Mesothelial cell of epicardium (in vitro differentiated cells): ENCODE measurements at regions not wholly inside any gene's neighbourhood (a gene's known extent, or its start where the extent isn't known, plus 50 kb on each side); places are given as distances from the start of the nearest gene placed in this dataset.

ENCODE experiments used
- DNase-seq, 2 experiments: peaks; one replicate each; pipeline ENCODE4 v3.0.0; 2021; ENCODE audit warnings: low spot score in 2 of 2; ENCODE audit not compliant: unreplicated experiment in 2 of 2
- H3K27ac Mint-ChIP-seq: 2 replicates; pipeline ENCODE4 v1.8.0; 2021; ENCODE audit warnings: mixed read lengths
- H3K27me3 Mint-ChIP-seq: 2 replicates; pipeline ENCODE4 v1.8.0; 2021; ENCODE audit warnings: low read depth, mixed read lengths
- H3K36me3 Mint-ChIP-seq: 2 replicates; pipeline ENCODE4 v1.8.0; 2021; ENCODE audit warnings: mixed read lengths
- H3K4me1 Mint-ChIP-seq: 2 replicates; pipeline ENCODE4 v1.8.0; 2021; ENCODE audit warnings: mixed read lengths
- H3K4me3 Mint-ChIP-seq: 2 replicates; pipeline ENCODE4 v1.8.0; 2021; ENCODE audit warnings: mild to moderate bottlenecking, moderate library complexity, mixed read lengths
- H3K9me3 Mint-ChIP-seq: 2 replicates; pipeline ENCODE4 v1.8.0; 2021; ENCODE audit warnings: mixed read lengths
- TF ChIP-seq, protein P1 (sequence below): fragments of 200-600 bp; sonication (generic); IDR thresholded peaks from one replicate; pipeline ENCODE4 v1.5.0; 2021; ENCODE audit warnings: antibody characterized with exemption; ENCODE audit not compliant: unreplicated experiment

DNA sequence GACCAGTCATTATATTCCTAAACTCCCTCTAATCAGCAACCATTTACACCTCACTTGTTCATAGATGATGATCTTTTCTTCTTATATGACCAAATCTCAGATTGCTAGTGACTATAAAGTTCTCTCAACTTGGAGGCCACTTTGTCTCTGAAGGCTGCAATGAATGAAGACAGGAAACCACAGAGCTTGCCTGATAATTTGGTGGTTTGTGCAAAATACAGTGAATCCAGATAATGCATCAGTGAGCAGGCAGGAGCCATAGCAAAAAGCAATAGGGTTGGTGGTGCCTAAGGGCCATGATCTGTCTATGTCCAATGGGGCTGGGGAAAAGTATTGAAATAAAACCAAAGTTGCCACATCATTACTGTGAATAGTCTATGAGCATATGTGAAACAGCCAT, 123.8 kb upstream of the LRFN5 start:
- Mint-ChIP-seq H3K4me1 (no peaks in the 10 kb centered on the region), H3K27ac (no peak overlapping the region), H3K36me3 (no peaks in the 10 kb centered on the region), H3K27me3 (no peaks in the 10 kb centered on the region), H3K9me3 (no peaks in the 10 kb centered on the region), H3K4me3 (no peak overlapping the region)
- DNase-seq, result no peak
- TF ChIP-seq, protein P1, sequence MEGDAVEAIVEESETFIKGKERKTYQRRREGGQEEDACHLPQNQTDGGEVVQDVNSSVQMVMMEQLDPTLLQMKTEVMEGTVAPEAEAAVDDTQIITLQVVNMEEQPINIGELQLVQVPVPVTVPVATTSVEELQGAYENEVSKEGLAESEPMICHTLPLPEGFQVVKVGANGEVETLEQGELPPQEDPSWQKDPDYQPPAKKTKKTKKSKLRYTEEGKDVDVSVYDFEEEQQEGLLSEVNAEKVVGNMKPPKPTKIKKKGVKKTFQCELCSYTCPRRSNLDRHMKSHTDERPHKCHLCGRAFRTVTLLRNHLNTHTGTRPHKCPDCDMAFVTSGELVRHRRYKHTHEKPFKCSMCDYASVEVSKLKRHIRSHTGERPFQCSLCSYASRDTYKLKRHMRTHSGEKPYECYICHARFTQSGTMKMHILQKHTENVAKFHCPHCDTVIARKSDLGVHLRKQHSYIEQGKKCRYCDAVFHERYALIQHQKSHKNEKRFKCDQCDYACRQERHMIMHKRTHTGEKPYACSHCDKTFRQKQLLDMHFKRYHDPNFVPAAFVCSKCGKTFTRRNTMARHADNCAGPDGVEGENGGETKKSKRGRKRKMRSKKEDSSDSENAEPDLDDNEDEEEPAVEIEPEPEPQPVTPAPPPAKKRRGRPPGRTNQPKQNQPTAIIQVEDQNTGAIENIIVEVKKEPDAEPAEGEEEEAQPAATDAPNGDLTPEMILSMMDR, result no peak

DNA sequence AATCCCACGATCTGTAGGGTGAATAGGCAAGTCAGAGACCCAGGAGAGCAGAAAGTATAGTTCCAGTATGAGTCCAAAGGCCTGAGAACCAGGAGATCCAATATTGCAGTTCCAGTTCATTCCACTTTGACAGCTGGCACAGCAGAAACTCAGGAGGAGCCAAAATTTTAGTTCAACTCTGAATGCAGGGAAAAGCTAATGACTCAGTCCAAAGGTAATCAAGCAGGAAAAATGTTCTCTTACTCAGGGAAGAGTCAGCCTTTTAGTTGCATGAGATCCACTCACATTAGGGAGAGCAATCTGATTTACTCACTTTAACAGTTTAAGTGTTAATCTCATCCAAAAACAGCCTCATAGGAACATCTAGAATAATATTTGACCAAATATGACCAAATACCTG, 130.2 kb upstream of the LRFN5 start:
- Mint-ChIP-seq H3K4me1 (no peaks in the 10 kb centered on the region), H3K9me3 (peaks cover 7% of the 10 kb centered on the region)
- no peak for DNase-seq

GRCh38 chr14:41461380-41461779, 145.3 kb upstream of the LRFN5 start:
- Mint-ChIP-seq H3K4me1 (no peaks in the 10 kb centered on the region), H3K27me3 (no peaks in the 10 kb centered on the region), H3K4me3 (no peak overlapping the region), H3K27ac (no peak overlapping the region), H3K9me3 (no peaks in the 10 kb centered on the region), H3K36me3 (no peaks in the 10 kb centered on the region)
- DNase-seq, result no peak
- TF ChIP-seq, protein P1, result no peak

More for the DNA sequence above, 130.2 kb upstream of the LRFN5 start:
- Mint-ChIP-seq H3K4me3 (no peak overlapping the region), H3K27ac (no peak overlapping the region), H3K36me3 (peaks cover 3% of the 10 kb centered on the region), H3K27me3 (no peaks in the 10 kb centered on the region)
- TF ChIP-seq, protein P1, result no peak

GRCh38 chr14:41457393-41457792, 149.3 kb upstream of the LRFN5 start:
- Mint-ChIP-seq H3K27me3 (no peaks in the 10 kb centered on the region), H3K4me1 (no peaks in the 10 kb centered on the region), H3K27ac (no peak overlapping the region), H3K36me3 (no peaks in the 10 kb centered on the region), H3K4me3 (no peak overlapping the region), H3K9me3 (peaks cover 7% of the 10 kb centered on the region)
- no peak for DNase-seq
- TF ChIP-seq, protein P1, result no peak

DNA sequence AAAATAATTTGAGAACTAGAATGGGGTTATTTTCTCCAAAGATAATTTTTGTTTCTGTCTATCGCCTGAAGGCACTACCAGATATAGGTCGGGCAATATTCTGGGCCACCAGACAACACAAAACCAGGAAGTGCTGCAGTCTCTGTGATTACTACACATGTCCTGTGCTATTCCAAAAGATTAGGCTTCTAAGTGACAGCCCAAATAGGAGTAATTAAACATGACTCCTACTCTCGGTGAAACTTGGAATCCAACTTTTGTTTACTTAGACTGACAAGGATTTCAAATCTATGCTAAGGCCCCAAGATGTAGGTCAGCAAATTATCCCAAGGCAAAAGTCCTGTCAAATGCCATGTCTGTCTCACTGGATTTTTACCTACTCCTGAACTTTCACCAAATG, 157.6 kb upstream of the LRFN5 start:
- H3K27me3 Mint-ChIP-seq, result no peaks in the 10 kb centered on the region
- TF ChIP-seq, protein P1, result no peak
- H3K9me3 Mint-ChIP-seq, result peaks cover under 1% of the 10 kb centered on the region
- no peaks in the 10 kb centered on the region for H3K36me3 Mint-ChIP-seq
- peaks cover 32% of the 10 kb centered on the region for H3K4me1 Mint-ChIP-seq
- H3K4me3 Mint-ChIP-seq, result no peak overlapping the region
- H3K27ac Mint-ChIP-seq, result peak overlapping the region; percentile 13
- DNase-seq, result no peak

GRCh38 chr14:41446008-41446407, 160.7 kb upstream of the LRFN5 start:
- Mint-ChIP-seq H3K4me1 (peaks cover 33% of the 10 kb centered on the region), H3K27ac (no peak overlapping the region), H3K36me3 (no peaks in the 10 kb centered on the region), H3K9me3 (no peaks in the 10 kb centered on the region), H3K4me3 (no peak overlapping the region), H3K27me3 (no peaks in the 10 kb centered on the region)
- TF ChIP-seq, protein P1, result no peak
- DNase-seq, result no peak
